BJ (cell line): ENCODE measurements at regions not wholly inside any gene's neighbourhood (a gene's known extent, or its start where the extent isn't known, plus 50 kb on each side); places are given as distances from the start of the nearest gene placed in this dataset.

ENCODE experiments used
- CTCF ChIA-PET: fragments of 350-600 bp; formaldehyde crosslinking; extraction: SDS; loops from one replicate; lab custom pipeline; 2021; ENCODE audit warnings: antibody characterized with exemption, inconsistent platforms; lab: Yijun Ruan, JAX
- POLR2A ChIA-PET: fragments of 300-600 bp; sonication (Branson Sonifier 250); formaldehyde crosslinking; extraction: SDS; loops from one replicate; lab custom pipeline; 2021; ENCODE audit warnings: antibody characterized with exemption; lab: Charles Lee
- DNase-seq: peaks from one replicate; pipeline ENCODE4 v3.0.0-alpha.2; 2011; ENCODE audit warnings: low read depth
- H3K27me3 ChIP-seq: 2 replicates; pipeline ENCODE4 v1.6.0; 2011; ENCODE audit warnings: low read length; ENCODE audit not compliant: control insufficient read depth, insufficient read depth
- H3K36me3 ChIP-seq: 2 replicates; pipeline ENCODE4 v1.5.1; 2011; ENCODE audit warnings: low read length; ENCODE audit not compliant: control insufficient read depth, insufficient read depth
- H3K4me3 ChIP-seq: 2 replicates; pipeline ENCODE4 v1.5.1; 2011; ENCODE audit warnings: low read depth, mild to moderate bottlenecking, control low read depth, low read length
- CTCF ChIP-seq: IDR thresholded peaks from 2 replicates; pipeline ENCODE4 v1.5.1; 2011; ENCODE audit warnings: low read depth, mild to moderate bottlenecking, control low read depth, inconsistent platforms, low read length, moderate library complexity; ENCODE audit not compliant: insufficient read depth

GRCh38 chr5:167843881-167844572, 447.4 kb upstream of the WWC1 start:
- no peak for DNase-seq
- ChIA-PET POLR2A (interaction anchor here (0.8 kb wide), 1 partner anchor 21 kb away, joined by 3 read pairs; no protein-coding TSS in a partner anchor), CTCF (interaction anchor here (0.7 to 1.2 kb wide), 2 partner anchors 120 to 257 kb away, joined by 3 read pairs; no protein-coding TSS in a partner anchor)
- TF ChIP-seq CTCF: no peak
- no peaks in the 10 kb centered on the region for H3K27me3 ChIP-seq
- H3K36me3 ChIP-seq: no peaks in the 10 kb centered on the region
- H3K4me3 ChIP-seq: no peak overlapping the region

GRCh38 chr5:167845952-167846351, 445.5 kb upstream of the WWC1 start:
- CTCF ChIA-PET: interaction anchor here (0.6 kb wide), 1 partner anchor 89 kb away, joined by 3 read pairs; no protein-coding TSS in a partner anchor
- no peaks in the 10 kb centered on the region for H3K27me3 ChIP-seq
- H3K36me3 ChIP-seq: no peaks in the 10 kb centered on the region
- DNase-seq: no peak
- TF ChIP-seq CTCF: no peak
- POLR2A ChIA-PET: no interaction called here
- H3K4me3 ChIP-seq: no peak overlapping the region

GRCh38 chr5:167849874-167850273, 441.6 kb upstream of the WWC1 start:
- POLR2A ChIA-PET: no interaction called here
- TF ChIP-seq CTCF: no peak
- no peak overlapping the region for H3K4me3 ChIP-seq
- H3K36me3 ChIP-seq: no peaks in the 10 kb centered on the region
- no peaks in the 10 kb centered on the region for H3K27me3 ChIP-seq
- DNase-seq: no peak
- CTCF ChIA-PET: interaction anchor here (1.0 kb wide), 1 partner anchor 20 kb away, joined by 3 read pairs; no protein-coding TSS in a partner anchor

GRCh38 chr5:167850911-167851310, 440.5 kb upstream of the WWC1 start:
- CTCF ChIA-PET: interaction anchor here (1.0 kb wide), 1 partner anchor 21 kb away, joined by 3 read pairs; no protein-coding TSS in a partner anchor

More at GRCh38 chr5:167850911-167851310, 440.5 kb upstream of the WWC1 start:
- DNase-seq: no peak
- no peak for TF ChIP-seq CTCF
- H3K27me3 ChIP-seq: no peaks in the 10 kb centered on the region
- H3K36me3 ChIP-seq: no peaks in the 10 kb centered on the region
- no peak overlapping the region for H3K4me3 ChIP-seq
- POLR2A ChIA-PET: no interaction called here
